ENCODE measurements at regions not wholly inside any gene's neighbourhood (a gene's known extent, or its start where the extent isn't known, plus 50 kb on each side); places are given as distances from the start of the nearest gene placed in this dataset.
A peak's percentile ranks its signal among the peaks of the same experiment; 100 is the strongest.

GRCh38 chr4:173960398-173960797 is 323.1 kb downstream of the FBXO8 start:
- DNase-seq (ENCODE audit: low spot score) (no peak), ATAC-seq (ENCODE audit: low FRiP score) (no peak)
- TF ChIP-seq CTCF (IDR thresholded peaks at IDR 0.05) = no peak

GRCh38 chr4:173958445-173958844 is 325.0 kb downstream of the FBXO8 start:
- DNase-seq (ENCODE audit: low spot score) (no peak), ATAC-seq (ENCODE audit: low FRiP score) (peak; percentile 77)
- no peak for TF ChIP-seq CTCF (IDR thresholded peaks at IDR 0.05)

GRCh38 chr4:173943547-173943946 is 339.9 kb downstream of the FBXO8 start:
- TF ChIP-seq CTCF (IDR thresholded peaks at IDR 0.05) = no peak
- DNase-seq (ENCODE audit: low spot score) (no peak), ATAC-seq (ENCODE audit: low FRiP score) (no peak)

GRCh38 chr4:173940146-173940545 is 343.3 kb downstream of the FBXO8 start:
- no peak for ATAC-seq (ENCODE audit: low FRiP score)
- no peak for DNase-seq (ENCODE audit: low spot score)
- TF ChIP-seq CTCF (IDR thresholded peaks at IDR 0.05) = no peak

- TF ChIP-seq CTCF (IDR thresholded peaks at IDR 0.05) = no peak
- DNase-seq (ENCODE audit: low spot score) (no peak), ATAC-seq (ENCODE audit: low FRiP score) (no peak)
Measured at GRCh38 chr4:173937631-173938270, 345.7 kb downstream of the FBXO8 start.

- no peak for ATAC-seq (ENCODE audit: low FRiP score)
- no peak for DNase-seq (ENCODE audit: low spot score)
- TF ChIP-seq CTCF (IDR thresholded peaks at IDR 0.05) = no peak
Measured at GRCh38 chr4:173936861-173937260, 346.6 kb downstream of the FBXO8 start.

- ATAC-seq (ENCODE audit: low FRiP score) (peak; percentile 72), DNase-seq (ENCODE audit: low spot score) (no peak)
- no peak for TF ChIP-seq CTCF (IDR thresholded peaks at IDR 0.05)
Measured at GRCh38 chr4:173935622-173936405, 347.7 kb downstream of the FBXO8 start.

All from omental fat pad (tissue), 3 donors.